GM12873 (cell line): ENCODE measurements at regions not wholly inside any gene's neighbourhood (a gene's known extent, or its start where the extent isn't known, plus 50 kb on each side); places are given as distances from the start of the nearest gene placed in this dataset.

Experiments
- TF ChIP-seq, protein P1 (sequence below): IDR thresholded peaks from 2 replicates; pipeline ENCODE4 v1.5.1; 2012; ENCODE audit warnings: low read depth, mild to moderate bottlenecking, moderate library complexity, low read length, control low read depth; ENCODE audit not compliant: insufficient read depth; ENCODE audit errors: missing control alignments

DNA sequence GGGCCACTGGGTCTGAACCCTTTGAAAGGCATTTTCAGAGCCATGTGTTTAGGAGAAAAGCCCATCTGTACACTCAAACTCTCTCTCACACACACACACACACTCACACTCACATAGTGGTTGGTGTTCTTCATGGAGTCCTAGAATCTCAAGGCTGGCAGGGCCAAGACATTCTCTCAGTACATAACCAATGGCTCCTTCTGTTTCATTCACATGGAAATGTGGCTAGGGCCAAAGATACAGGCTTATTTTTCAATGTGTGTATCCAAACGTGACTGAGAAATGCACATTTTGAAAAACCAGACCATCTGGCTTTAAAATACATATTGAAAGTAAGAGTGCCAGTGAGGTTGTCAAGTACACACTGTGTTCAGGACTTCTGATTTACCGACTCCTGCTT lies 59.0 kb upstream of the SALL1 start:
- TF ChIP-seq, protein P1, sequence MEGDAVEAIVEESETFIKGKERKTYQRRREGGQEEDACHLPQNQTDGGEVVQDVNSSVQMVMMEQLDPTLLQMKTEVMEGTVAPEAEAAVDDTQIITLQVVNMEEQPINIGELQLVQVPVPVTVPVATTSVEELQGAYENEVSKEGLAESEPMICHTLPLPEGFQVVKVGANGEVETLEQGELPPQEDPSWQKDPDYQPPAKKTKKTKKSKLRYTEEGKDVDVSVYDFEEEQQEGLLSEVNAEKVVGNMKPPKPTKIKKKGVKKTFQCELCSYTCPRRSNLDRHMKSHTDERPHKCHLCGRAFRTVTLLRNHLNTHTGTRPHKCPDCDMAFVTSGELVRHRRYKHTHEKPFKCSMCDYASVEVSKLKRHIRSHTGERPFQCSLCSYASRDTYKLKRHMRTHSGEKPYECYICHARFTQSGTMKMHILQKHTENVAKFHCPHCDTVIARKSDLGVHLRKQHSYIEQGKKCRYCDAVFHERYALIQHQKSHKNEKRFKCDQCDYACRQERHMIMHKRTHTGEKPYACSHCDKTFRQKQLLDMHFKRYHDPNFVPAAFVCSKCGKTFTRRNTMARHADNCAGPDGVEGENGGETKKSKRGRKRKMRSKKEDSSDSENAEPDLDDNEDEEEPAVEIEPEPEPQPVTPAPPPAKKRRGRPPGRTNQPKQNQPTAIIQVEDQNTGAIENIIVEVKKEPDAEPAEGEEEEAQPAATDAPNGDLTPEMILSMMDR = no peak

DNA sequence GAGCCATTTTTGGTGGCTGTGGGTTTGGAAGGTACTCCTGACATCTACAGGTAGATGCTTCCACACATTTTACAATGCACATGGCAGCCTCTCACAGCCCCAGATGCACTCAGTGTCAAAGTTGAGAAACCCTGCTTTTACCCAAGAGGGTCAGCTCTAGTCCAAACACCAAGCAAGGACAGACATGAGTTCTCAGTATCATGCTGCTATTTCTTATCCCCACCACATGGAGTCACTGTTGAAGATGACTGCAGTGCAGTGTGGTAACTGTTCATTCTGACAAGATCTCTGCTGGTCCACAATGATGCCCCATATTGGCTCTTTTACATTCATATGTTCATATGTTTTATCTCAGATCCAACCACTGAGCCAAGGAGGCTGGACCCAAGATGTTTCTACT lies 50.5 kb upstream of the SALL1 start:
- TF ChIP-seq, protein P1 = peak; percentile 20
